WI38 (cell line): ENCODE measurements at regions not wholly inside any gene's neighbourhood (a gene's known extent, or its start where the extent isn't known, plus 50 kb on each side); places are given as distances from the start of the nearest gene placed in this dataset.

ENCODE experiments used
- H3K4me3 ChIP-seq: 2 replicates; pipeline ENCODE4 v1.5.1; 2011; ENCODE audit warnings: low read depth, mild to moderate bottlenecking, control low read depth, low read length
- TF ChIP-seq, protein P1 (sequence below): IDR thresholded peaks from 2 replicates; pipeline ENCODE4 v1.5.1; 2012; ENCODE audit warnings: low read depth, mild to moderate bottlenecking, control low read depth, low read length

DNA sequence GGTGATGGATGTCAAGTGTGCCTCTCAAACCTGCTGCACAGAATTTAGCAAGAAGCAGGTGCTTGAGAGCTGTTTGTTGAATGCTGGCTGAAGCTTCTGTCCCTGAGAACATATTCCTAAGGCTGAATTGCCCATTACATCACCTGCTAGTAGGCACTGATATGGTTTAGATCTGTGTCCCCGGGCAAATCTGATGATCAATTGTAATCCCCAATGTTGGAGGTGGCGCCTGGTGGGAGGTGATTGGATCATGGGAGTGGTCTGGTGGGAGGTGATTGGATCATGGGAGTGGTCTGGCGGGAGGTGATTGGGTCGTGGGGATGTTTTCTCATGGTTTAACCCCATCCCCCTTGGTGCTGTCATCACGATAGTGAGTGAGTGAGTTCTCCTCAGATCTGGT lies 128.0 kb downstream of the HRH4 start:
- H3K4me3 ChIP-seq, result no peak overlapping the region
- TF ChIP-seq, protein P1, sequence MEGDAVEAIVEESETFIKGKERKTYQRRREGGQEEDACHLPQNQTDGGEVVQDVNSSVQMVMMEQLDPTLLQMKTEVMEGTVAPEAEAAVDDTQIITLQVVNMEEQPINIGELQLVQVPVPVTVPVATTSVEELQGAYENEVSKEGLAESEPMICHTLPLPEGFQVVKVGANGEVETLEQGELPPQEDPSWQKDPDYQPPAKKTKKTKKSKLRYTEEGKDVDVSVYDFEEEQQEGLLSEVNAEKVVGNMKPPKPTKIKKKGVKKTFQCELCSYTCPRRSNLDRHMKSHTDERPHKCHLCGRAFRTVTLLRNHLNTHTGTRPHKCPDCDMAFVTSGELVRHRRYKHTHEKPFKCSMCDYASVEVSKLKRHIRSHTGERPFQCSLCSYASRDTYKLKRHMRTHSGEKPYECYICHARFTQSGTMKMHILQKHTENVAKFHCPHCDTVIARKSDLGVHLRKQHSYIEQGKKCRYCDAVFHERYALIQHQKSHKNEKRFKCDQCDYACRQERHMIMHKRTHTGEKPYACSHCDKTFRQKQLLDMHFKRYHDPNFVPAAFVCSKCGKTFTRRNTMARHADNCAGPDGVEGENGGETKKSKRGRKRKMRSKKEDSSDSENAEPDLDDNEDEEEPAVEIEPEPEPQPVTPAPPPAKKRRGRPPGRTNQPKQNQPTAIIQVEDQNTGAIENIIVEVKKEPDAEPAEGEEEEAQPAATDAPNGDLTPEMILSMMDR, result no peak

GRCh38 chr18:24590946-24591345 lies 130.5 kb downstream of the HRH4 start:
- TF ChIP-seq, protein P1, result no peak

GRCh38 chr18:24593401-24593800 lies 133.0 kb downstream of the HRH4 start:
- TF ChIP-seq, protein P1, result no peak
- H3K4me3 ChIP-seq, result no peak overlapping the region

More at GRCh38 chr18:24590946-24591345, 130.5 kb downstream of the HRH4 start:
- H3K4me3 ChIP-seq, result no peak overlapping the region

GRCh38 chr18:24593886-24594285 lies 133.4 kb downstream of the HRH4 start:
- TF ChIP-seq, protein P1, result no peak

GRCh38 chr18:24595561-24596031 lies 135.2 kb downstream of the HRH4 start:
- no peak overlapping the region for H3K4me3 ChIP-seq
- TF ChIP-seq, protein P1, result no peak

More at GRCh38 chr18:24593886-24594285, 133.4 kb downstream of the HRH4 start:
- H3K4me3 ChIP-seq, result no peak overlapping the region

GRCh38 chr18:24600076-24600654 lies 139.7 kb downstream of the HRH4 start:
- TF ChIP-seq, protein P1, result peak; percentile 37; the same call in 1 of the 2 replicates
- H3K4me3 ChIP-seq, result no peak overlapping the region

GRCh38 chr18:24601585-24601984 lies 141.1 kb downstream of the HRH4 start:
- H3K4me3 ChIP-seq, result no peak overlapping the region
- TF ChIP-seq, protein P1, result no peak
